KG1 (cell line): ENCODE measurements at regions not wholly inside any gene's neighbourhood (a gene's known extent, or its start where the extent isn't known, plus 50 kb on each side); places are given as distances from the start of the nearest gene placed in this dataset.

ENCODE experiments used
- DNase-seq: peaks from one replicate; lab custom pipeline; 2025; lab: John Stamatoyannopoulos, UW

GRCh38 chr18:67380867-67381266 lies 135.7 kb downstream of the DSEL start:
- DNase-seq = no peak

- no peak for DNase-seq
Observed at GRCh38 chr18:67379981-67380380, 136.5 kb downstream of the DSEL start.

- no peak for DNase-seq
Observed at GRCh38 chr18:67376372-67376771, 140.1 kb downstream of the DSEL start.

GRCh38 chr18:67373636-67374035 lies 142.9 kb downstream of the DSEL start:
- no peak for DNase-seq

- DNase-seq = no peak
Observed at GRCh38 chr18:67367540-67367939, 149.0 kb downstream of the DSEL start.

GRCh38 chr18:67363694-67364093 lies 152.8 kb downstream of the DSEL start:
- no peak for DNase-seq

GRCh38 chr18:67362906-67363305 lies 153.6 kb downstream of the DSEL start:
- no peak for DNase-seq

GRCh38 chr18:67359873-67360838 lies 156.4 kb downstream of the DSEL start:
- DNase-seq = no peak

- no peak for DNase-seq
Observed at GRCh38 chr18:67358947-67359346, 157.6 kb downstream of the DSEL start.

GRCh38 chr18:67354692-67355091 lies 161.8 kb downstream of the DSEL start:
- no peak for DNase-seq

- no peak for DNase-seq
Observed at GRCh38 chr18:67354091-67354490, 162.4 kb downstream of the DSEL start.

GRCh38 chr18:67347438-67347837 lies 169.1 kb downstream of the DSEL start:
- no peak for DNase-seq

- no peak for DNase-seq
Observed at GRCh38 chr18:67342159-67342558, 174.4 kb downstream of the DSEL start.

- DNase-seq = no peak
Observed at GRCh38 chr18:67337696-67338095, 178.8 kb downstream of the DSEL start.

- DNase-seq = no peak
Observed at GRCh38 chr18:67331857-67332256, 184.7 kb downstream of the DSEL start.

GRCh38 chr18:67319109-67319508 lies 197.4 kb downstream of the DSEL start:
- DNase-seq = no peak

GRCh38 chr18:67318651-67319050 lies 197.9 kb downstream of the DSEL start:
- DNase-seq = no peak

GRCh38 chr18:67310826-67311225 lies 205.7 kb downstream of the DSEL start:
- no peak for DNase-seq

- no peak for DNase-seq
Observed at GRCh38 chr18:67308819-67309218, 207.7 kb downstream of the DSEL start.

- DNase-seq = no peak
Observed at GRCh38 chr18:67305466-67305865, 211.1 kb downstream of the DSEL start.

- DNase-seq = no peak
Observed at GRCh38 chr18:67302043-67302442, 214.5 kb downstream of the DSEL start.

GRCh38 chr18:67301592-67301991 lies 214.9 kb downstream of the DSEL start:
- no peak for DNase-seq

- DNase-seq = no peak
Observed at GRCh38 chr18:67300498-67300897, 216.0 kb downstream of the DSEL start.

- no peak for DNase-seq
Observed at GRCh38 chr18:67292814-67293213, 223.7 kb downstream of the DSEL start.
